GM18909 (cell line): ENCODE measurements at regions not wholly inside any gene's neighbourhood (a gene's known extent, or its start where the extent isn't known, plus 50 kb on each side); places are given as distances from the start of the nearest gene placed in this dataset.
"Not testable (repeated sequence)": the region's sequence is repeated elsewhere in the genome, so short reads cannot be mapped to it uniquely, and the experiment has no call there.

Source experiments
- ATAC-seq: cut with Tn5 transposase; IDR thresholded peaks from one replicate; pipeline ENCODE4 v1.9.1; 2021; ENCODE audit warnings: mild to moderate bottlenecking; ENCODE audit not compliant: unreplicated experiment, poor library complexity

- no peak for ATAC-seq
Observed at GRCh38 chr2:198587741-198588140, 783.3 kb downstream of the PLCL1 start.

DNA sequence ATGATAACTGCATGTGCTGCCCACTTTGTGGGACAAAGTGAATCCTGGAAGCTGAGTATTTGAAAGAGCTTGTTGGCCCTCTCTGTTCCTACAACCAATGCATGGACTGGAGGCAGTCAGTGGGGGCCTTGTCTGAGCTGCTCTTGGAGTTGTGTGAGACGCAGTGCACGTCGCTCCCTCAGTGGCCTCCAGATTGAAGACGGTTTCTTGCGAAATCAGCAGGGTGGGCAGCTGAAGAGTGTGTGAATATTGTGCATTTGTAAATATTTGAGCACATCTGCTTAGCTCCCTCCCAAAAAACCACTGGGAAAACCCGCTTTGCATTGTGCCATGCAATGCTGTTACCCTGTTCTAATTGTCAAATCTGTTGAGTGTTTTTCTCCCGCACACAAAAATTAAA, 782.8 kb downstream of the PLCL1 start:
- ATAC-seq = no peak

DNA sequence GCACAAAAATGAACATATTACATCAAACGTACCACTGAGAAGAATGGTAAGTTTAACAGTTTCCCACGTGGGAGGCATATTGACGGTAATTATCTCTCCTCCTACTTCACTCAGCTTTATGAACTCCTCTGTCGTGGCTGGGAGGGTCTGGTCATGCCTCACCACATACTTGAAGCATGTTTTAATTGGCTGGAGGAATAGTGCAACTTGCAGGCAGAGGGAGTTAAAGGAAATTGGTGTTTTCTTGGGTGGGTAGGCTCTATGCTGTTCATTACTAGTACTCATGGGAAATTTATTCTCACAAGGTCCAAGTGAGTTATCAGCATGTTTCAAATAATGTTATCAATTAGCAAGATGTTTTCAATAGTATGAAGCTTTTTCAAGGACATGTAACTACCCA, 767.0 kb downstream of the PLCL1 start:
- ATAC-seq = no peak

DNA sequence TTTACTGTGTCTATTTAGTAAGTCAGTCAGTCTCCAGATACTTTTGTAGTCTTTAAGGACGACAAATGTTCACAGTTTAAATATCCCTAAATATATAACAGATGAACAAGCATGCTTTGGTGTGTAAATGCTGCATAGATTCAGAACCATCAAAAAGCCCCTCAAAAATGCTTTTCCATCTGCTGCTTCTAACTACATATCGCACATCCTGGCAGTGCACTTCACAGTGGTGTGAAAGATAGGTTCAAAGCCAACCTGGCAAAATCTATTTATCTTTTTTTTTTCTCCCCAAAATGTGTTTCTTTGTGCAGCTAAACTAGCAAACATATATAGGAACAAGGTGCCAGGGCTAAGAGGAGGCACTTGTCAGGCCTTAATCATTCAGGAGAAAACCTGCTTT, 753.8 kb downstream of the PLCL1 start:
- ATAC-seq = no peak

DNA sequence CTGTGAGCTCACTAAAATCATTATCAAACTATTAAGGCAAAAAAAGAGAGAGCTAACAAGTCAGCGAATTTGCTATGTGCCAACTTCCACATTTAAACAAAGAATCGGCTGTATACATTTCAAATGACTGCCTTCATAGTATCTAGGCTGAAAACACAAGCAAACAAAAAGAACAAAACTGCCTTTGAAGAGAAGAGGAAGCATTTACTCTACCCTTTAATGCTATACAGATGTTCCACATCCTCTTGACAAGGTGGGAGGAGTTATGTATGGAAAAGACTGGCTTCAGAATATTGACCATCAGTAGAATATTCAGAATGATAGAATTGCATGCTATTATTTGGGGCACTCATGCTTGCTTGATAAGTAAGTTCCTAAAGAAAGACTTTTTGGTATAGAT, 741.7 kb downstream of the PLCL1 start:
- no peak for ATAC-seq

- no peak for ATAC-seq
Observed at GRCh38 chr2:198545411-198545810, 741.0 kb downstream of the PLCL1 start.

- no peak for ATAC-seq
Observed at GRCh38 chr2:198544461-198544860, 740.1 kb downstream of the PLCL1 start.

- ATAC-seq = no peak
Observed at GRCh38 chr2:198534756-198535155, 730.4 kb downstream of the PLCL1 start.

DNA sequence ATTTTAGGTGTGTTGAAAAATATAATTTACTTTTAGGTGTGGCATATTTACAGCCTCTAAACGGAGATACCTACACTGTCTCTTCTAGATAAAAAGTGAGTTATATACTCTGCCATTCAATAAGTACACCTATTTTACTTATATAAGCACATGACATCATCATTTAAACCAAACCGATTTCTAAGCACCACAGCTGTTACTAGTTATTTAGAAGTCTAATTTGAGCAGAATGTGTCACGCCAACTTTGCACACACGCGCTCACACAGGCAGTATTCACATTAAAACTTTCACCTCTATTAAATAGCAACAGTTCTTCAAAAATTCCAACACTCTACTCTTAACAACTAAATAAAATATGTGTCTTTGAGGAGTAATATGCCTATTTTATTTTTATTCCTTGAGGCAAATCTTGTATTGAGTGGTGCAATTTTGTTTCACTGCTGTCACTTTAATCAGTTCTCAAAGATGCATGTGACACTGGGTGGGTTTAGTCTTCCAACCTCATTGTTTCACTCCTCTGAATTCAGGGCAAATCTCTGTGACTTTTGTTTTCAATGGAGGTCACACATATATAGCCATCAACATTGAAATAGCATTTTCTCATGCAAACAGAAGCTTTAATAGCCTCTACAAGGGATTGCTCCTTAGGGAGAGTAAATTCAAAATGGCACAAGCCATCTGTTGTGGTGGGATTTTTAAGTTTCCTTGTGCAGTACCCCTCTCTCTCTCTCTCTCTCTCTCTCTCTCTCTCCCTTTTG, 721.0 kb downstream of the PLCL1 start:
- ATAC-seq = no peak

GRCh38 chr2:198523710-198524109, 719.3 kb downstream of the PLCL1 start:
- no peak for ATAC-seq

GRCh38 chr2:198518935-198519334, 714.5 kb downstream of the PLCL1 start:
- peak; percentile 62 for ATAC-seq

- ATAC-seq = no peak
Observed at GRCh38 chr2:198517976-198518375, 713.6 kb downstream of the PLCL1 start.

- ATAC-seq = not testable (repeated sequence)
Observed at GRCh38 chr2:198508610-198509009, 704.2 kb downstream of the PLCL1 start.

- no peak for ATAC-seq
Observed at GRCh38 chr2:198499539-198499938, 695.1 kb downstream of the PLCL1 start.

- no peak for ATAC-seq
Observed at GRCh38 chr2:198498516-198498915, 694.1 kb downstream of the PLCL1 start.

- no peak for ATAC-seq
Observed at GRCh38 chr2:198498048-198498447, 693.7 kb downstream of the PLCL1 start.

GRCh38 chr2:198494931-198495330, 690.5 kb downstream of the PLCL1 start:
- ATAC-seq = no peak

DNA sequence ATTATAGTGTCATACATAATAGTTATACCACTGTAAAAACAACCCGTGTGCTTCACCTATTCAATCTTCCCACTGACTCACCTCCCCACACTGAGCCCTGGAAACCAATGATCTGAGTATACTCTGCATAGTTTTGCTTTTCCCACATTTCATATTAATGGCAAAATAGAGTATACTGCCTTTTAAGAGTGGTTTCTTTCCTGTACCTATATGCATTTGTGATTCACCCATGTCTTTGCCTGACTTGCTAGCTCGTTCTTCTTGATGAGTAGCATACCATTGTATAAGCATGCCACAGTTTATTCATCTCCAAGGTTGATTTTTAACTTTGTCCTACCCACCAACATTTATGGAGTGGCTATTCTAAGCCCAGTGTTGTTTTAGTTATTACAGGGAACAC, 686.4 kb downstream of the PLCL1 start:
- no peak for ATAC-seq

DNA sequence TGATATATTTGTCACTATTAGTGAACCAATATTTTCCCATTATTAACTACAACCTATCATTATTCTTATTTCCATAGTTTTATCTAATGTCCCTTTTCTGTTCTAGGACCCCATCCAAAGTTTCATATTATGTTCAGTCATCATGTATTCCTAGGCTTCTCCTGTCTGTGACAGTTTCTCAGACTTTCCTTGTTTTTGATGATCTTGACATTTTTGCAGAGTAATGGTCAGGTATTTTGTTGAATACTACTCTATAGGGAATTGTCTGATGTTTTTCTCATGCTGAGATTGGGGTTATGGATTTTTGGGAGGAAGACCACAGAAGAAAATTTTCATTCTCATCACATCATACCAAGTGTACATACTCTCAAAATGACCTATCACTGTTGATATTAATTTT, 684.6 kb downstream of the PLCL1 start:
- ATAC-seq = no peak

DNA sequence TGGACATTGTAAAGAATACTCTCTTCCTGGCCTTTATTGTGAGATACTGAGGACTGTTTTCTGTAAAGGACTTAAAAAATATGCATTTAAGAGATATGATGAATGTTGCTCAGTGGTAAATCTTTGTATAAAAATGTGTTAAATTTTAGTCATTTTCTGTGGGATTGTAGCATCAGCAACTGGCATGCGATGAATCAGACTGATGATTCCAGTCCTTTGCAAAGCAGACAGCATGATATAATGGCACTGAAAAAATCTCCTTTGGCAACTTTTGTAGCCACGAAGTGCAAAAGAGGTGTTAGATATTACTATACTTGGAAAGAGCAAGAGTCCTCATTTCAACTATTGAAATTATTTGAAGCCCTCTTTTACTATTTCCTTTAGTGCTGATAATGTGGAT, 678.7 kb downstream of the PLCL1 start:
- ATAC-seq = no peak

DNA sequence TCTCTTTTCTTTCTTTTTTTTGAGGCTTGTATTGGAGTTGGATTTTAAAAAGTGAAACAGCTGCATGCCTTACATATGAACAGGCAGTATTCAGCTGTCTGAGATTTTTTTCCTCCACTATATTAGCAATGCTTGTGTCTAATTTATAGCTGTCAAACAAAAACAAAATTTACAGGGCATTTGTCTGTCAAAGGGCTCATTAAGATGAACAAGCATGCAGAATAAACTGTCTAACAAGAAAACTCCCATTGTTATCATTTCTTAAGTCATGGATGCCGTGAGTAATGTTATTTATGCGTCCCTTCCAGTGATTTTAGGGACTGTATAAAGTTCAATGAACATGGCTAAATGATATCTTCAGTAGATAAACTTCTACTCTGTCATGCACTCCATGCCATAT, 674.7 kb downstream of the PLCL1 start:
- no peak for ATAC-seq

- no peak for ATAC-seq
Observed at GRCh38 chr2:198478361-198478760, 674.0 kb downstream of the PLCL1 start.

- ATAC-seq = no peak
Observed at GRCh38 chr2:198476007-198476406, 671.6 kb downstream of the PLCL1 start.
